ENCODE measurements at regions not wholly inside any gene's neighbourhood (a gene's known extent, or its start where the extent isn't known, plus 50 kb on each side); places are given as distances from the start of the nearest gene placed in this dataset.

GRCh38 chr6:121008553-121008952 is 325.7 kb downstream of the TBC1D32 start:
- TF ChIP-seq, protein P1, sequence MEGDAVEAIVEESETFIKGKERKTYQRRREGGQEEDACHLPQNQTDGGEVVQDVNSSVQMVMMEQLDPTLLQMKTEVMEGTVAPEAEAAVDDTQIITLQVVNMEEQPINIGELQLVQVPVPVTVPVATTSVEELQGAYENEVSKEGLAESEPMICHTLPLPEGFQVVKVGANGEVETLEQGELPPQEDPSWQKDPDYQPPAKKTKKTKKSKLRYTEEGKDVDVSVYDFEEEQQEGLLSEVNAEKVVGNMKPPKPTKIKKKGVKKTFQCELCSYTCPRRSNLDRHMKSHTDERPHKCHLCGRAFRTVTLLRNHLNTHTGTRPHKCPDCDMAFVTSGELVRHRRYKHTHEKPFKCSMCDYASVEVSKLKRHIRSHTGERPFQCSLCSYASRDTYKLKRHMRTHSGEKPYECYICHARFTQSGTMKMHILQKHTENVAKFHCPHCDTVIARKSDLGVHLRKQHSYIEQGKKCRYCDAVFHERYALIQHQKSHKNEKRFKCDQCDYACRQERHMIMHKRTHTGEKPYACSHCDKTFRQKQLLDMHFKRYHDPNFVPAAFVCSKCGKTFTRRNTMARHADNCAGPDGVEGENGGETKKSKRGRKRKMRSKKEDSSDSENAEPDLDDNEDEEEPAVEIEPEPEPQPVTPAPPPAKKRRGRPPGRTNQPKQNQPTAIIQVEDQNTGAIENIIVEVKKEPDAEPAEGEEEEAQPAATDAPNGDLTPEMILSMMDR (conservative IDR thresholded peaks at IDR 0.05; ENCODE audit: low read depth, low read length), result no peak
- TF ChIP-seq POLR2A (IDR thresholded peaks at IDR 0.05; ENCODE audit: low read depth, low read length), result no peak
- TF ChIP-seq, protein P2, sequence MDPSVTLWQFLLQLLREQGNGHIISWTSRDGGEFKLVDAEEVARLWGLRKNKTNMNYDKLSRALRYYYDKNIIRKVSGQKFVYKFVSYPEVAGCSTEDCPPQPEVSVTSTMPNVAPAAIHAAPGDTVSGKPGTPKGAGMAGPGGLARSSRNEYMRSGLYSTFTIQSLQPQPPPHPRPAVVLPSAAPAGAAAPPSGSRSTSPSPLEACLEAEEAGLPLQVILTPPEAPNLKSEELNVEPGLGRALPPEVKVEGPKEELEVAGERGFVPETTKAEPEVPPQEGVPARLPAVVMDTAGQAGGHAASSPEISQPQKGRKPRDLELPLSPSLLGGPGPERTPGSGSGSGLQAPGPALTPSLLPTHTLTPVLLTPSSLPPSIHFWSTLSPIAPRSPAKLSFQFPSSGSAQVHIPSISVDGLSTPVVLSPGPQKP (IDR thresholded peaks at IDR 0.05; ENCODE audit: borderline replicate concordance, low read depth, low read length), result no peak

Data from IMR-90 (cell line).